Activated CD4-positive, CD25-positive, alpha-beta regulatory T cell treated with anti-CD3 and anti-CD28 coated beads, Interleukin-2, amount 50 U/mL, for 72 hours (primary cell): ENCODE measurements at regions not wholly inside any gene's neighbourhood (a gene's known extent, or its start where the extent isn't known, plus 50 kb on each side); places are given as distances from the start of the nearest gene placed in this dataset.
"Not testable (repeated sequence)": the region's sequence is repeated elsewhere in the genome, so short reads cannot be mapped to it uniquely, and the experiment has no call there.

Experiments used
- DNase-seq: peaks from one replicate; pipeline ENCODE4 v3.0.0; 2021

DNA sequence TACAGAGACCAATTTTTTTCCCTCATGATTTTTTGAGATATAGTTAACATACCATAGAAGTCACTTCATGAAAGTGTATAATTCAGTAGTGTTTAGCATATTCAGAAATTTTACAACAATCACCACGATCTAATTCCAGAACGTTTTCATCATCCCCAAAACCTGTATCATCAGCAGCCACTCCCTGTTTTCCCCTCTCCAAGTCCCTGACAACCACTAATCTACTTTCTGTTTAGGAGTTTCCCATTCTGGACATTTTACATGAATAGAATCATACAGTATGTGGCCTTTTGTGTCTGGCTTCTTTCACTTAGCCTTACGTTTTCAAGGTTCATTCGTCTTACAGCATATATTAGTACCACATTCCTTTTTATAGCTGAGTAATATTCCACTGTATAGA, 204.2 kb upstream of the PLD5 start:
- no peak for DNase-seq

DNA sequence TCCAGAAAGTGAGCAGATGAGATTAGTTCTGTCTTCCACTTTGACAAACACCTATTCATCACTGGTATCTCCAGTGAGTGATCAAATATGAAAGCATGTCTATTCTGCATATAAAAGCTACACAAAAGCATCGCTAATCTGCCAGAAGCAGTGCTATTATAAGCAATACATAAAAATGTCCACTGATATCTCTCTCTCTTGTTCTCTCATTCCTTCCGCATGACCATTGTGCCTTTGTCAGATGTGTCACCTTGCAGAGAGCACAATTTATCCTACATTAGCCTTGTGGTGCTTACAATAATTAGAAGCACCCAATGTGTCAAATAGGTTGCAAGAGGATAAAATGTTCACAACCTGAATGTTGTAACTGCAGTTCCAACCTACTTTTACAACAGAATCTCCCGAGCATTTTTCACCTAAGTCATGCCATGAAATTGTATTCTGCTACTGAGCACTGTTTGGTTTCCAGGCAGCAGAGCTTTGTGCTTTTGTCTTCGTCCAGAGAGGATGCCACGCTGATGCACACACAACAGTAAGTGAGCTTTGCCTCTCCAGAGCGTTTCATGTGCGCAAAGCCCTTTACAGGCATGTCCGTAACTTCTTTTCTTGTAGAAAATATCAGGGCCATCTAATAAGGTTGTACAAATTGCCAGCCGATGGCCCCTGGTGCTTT, 198.7 kb upstream of the PLD5 start:
- DNase-seq = no peak

- DNase-seq = no peak
Measured at GRCh38 chr1:242718967-242719366, 194.5 kb upstream of the PLD5 start.

DNA sequence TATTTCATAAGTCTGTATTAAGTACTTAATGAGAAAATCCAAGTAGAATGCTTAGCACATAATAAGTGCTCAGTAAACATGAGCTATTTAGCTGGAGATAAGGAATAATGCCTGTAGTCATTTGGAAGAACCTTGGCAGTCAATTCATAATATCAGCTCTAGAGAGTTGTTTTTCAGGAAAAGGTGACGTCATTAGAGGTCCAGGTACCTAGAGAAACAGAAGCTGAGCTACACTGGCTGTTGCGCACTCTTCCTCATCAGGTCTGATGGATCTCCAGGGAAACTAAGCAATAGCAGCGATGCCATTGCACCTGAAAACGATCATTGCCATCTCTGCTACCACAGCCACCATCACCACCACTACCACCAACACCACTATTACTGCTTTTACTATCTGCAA, 187.8 kb upstream of the PLD5 start:
- no peak for DNase-seq

GRCh38 chr1:242710847-242711246, 186.3 kb upstream of the PLD5 start:
- DNase-seq = no peak

GRCh38 chr1:242710286-242710685, 185.8 kb upstream of the PLD5 start:
- no peak for DNase-seq

DNA sequence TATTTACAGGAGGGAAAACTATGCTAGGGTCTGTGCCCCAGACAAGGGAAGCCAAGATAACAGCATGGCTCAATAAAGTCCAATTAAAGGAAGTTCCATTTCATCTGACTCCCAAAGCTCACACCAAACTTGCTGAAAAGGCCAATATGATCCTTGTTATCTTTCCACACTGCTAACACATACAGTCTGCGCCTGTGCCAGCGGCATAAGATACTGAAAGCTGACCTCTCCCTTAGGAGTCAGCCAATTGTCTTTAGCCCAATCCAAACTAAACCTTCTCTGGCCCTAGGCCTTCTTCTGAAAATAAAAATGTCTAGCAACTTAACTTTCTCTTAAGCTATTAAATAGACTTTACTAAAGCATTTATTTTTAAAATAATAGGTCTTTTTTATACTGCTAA, 179.0 kb upstream of the PLD5 start:
- DNase-seq = no peak

GRCh38 chr1:242692988-242693387, 168.5 kb upstream of the PLD5 start:
- DNase-seq = no peak

GRCh38 chr1:242691610-242691945, 167.1 kb upstream of the PLD5 start:
- no peak for DNase-seq

DNA sequence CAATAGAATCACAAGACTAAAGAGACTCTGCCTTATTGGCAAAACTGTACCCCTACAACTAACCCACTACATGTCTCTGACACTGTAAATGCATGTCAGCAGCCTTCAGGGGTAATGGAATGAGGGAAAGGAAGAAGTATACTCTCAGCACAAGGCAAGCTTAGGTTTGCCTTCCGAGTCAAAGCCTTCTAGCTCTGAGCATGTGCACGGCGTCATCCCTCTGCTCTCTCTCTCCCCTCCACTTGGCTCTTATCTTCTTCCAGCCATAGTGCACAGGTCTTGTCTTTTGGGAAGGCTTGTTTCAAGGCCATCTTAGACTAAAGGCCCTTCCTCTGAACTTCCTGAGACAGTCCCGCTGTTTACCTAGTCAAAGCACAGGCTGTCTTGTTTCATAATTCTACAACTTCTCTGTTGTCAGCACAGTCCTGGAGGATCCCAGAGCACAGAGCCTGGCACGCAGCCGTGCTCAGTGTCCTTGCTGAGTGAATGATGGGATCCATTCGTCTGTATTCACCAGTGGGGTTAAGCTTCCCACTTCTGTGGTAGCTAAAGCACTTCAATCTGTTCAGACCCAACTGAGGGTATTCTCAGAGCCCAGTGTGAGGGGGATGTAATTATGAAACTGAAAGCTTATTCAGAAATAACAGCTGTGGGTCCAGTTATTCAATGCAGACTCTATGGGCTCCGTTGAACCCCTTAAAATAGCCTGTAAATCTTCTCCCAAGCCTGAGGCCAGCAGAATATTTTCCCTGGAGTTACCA, 166.5 kb upstream of the PLD5 start:
- no peak for DNase-seq

- no peak for DNase-seq
Measured at GRCh38 chr1:242689378-242689777, 164.9 kb upstream of the PLD5 start.

DNA sequence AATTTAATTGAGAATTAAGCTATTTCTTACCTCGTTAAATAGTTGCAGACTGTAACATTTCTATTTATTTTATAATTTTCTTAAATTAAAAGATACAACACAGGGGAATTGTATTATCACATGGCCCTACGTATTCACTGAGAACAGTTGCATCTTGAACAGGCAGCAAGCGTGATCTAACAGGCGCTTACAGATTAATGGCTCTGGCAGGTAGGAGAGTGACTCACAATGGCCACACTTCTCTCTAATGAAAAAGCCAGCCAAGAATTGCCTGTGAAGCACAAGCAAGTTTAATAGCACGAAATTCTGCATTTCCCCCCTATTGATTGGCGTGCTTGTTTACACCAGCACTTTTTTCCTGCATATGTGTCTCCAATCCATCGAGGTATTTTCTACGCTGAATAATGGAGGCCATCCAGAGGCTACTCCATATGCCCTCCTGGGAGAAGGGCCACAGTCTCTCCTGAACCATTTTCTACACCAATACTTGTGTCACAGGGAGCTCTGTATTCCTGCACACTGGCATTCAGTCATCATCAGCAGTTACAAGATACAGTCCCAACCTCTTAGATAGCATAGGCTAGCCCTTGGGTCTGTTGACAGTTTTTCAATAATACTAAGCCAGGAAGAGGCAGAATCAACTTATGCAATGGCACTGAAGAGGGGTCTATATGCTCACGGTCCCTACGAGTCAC, 150.6 kb upstream of the PLD5 start:
- DNase-seq = no peak

- no peak for DNase-seq
Measured at GRCh38 chr1:242673652-242674051, 149.2 kb upstream of the PLD5 start.

DNA sequence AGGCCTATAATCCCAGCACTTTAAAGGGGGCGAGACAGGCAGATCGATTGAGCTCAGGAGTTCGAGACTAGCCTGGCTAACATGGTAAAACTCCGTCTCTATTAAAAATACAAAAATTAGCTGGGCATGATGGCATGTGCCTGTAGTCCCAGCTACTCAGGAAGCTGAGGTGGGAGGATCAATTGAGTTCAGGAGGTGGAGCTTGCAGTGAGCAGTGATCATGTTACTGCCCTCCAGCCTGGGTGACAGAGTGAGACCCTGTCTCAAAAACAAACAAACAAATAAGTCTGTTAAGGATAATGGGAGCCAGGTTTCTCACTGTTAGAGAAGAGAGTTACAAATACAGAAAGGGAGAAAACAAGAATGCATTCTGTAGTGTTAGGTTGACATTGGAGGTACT, 148.7 kb upstream of the PLD5 start:
- not testable (repeated sequence) for DNase-seq

DNA sequence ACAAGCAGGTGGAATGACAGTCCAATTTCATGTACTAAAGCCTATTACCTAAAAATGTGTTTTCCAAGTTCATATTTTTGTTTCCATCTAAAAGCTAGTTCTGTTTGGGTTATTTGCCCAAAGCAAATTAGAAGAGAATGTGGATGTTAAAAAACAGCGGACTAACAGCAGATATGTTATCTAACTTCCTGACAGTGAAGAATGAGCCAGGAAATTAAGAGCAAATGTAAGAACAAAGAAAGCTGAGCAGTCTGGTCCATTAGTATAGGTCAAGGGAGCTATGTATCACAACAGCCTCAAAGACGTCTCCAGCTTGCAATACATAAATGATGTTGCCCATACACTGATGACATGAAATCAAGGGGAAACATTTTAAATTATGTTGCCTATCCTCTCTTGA, 145.5 kb upstream of the PLD5 start:
- DNase-seq = no peak

- DNase-seq = no peak
Measured at GRCh38 chr1:242662886-242663285, 138.4 kb upstream of the PLD5 start.

DNA sequence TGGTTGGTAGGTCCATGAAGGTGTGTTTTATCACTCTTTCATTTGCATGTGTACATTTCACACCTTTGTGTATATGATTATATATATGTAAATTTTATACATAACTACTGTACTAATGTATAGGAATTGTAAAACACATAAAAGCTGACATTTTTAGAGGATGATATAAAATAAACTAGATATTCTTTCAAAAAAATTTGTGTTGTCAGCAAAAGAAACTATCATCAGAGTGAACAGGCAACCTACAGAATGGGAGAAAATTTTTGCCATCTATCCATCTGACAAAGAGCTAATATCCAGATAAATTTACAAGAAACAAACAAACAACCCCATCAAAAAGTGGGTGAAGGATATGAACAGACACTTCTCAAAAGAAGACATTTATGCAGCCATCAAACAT, 129.3 kb upstream of the PLD5 start:
- not testable (repeated sequence) for DNase-seq

GRCh38 chr1:242651817-242652216, 127.3 kb upstream of the PLD5 start:
- no peak for DNase-seq

DNA sequence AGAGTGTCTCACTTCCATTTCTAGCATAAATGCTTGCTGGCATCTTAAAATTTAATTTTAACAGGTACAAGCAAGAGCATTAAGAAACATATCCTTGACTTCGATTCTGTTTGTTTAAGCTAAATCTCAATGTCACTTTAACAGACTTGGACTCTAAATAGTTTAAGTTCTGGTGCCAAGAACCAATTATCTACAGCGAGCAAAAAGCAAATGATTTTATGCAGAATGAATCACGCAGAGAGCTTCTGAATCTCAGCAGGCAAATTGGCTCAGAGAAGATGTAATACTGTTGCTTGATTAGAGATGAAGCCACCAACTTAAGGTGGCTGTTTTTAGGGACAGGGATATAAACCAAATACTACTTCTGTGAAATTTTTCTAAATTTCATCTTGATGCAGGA, 117.0 kb upstream of the PLD5 start:
- DNase-seq = no peak

DNA sequence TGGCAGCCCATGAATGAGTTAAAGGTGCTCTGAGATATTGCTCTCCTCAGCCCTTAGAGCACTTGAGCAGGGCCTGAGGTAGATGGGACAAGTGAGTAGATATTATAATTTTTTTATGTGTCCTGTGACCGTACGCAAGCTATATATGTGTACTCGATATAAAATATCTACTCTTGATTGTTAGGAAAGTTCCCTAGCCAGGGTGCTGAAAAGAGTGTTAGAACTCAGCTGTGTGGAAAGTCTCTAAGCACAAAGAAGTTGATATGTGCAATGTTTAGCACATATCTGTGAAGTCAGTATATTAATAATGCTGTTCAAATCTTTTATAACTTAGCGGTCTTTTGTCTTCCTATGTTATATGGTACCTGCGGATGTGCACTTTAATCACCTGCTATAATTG, 114.6 kb upstream of the PLD5 start:
- DNase-seq = no peak

GRCh38 chr1:242634732-242635131, 110.2 kb upstream of the PLD5 start:
- DNase-seq = no peak

DNA sequence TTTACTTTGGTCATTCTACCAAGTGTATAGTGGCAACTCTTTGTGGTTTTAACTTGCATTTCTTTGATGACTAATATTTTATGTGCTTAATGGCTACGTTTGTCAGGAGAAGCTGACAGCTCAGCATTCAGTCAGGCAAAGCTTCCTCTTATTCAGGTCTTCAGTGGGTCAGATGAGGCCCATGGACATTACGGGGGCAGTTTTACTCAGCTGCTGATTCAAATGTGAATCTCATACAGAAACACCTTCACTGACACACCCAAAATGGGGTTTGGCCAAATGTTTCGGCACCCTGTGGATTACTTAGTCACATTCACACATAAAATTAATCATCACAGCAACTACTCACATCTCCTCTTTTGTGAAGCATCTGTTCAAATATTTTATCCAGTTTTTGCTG, 104.9 kb upstream of the PLD5 start:
- DNase-seq = no peak

DNA sequence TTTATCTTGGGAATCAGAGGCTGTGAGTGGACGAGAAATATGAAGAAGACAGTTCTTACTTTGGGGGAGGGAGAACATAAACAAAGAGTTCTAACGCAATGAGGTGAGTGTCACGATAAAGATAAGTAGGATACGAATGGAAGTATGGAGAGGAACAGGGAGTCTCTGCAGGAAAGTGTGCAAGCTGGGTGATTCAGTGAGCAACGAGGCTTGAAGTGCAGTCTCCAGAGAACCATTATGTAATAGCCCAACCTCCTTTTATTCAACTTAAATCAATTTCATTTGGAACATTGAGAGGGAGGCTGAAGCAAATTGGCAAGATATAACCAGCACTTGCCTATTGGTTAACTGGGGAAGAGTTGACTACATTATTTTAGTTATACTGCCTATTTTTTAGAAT, 99.3 kb upstream of the PLD5 start:
- DNase-seq = no peak

DNA sequence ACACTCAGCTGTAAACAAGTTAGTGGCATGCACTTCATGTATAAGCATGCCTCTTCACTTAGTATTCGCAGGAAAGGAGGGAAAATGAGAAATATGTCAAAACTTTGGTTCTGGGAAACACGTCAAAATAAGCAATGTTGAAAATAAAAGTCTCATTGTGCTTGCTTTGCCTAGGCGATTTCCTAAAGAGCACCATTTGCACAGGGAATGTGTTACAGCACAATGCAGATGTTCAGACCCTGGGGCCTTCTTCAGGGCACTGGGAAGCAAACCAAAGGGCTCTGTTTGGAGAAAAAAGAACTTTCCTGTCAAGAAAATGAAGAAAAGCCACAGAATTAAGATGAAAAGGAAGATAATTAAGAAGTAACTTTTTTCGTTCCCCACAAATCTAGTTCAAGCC, 98.6 kb upstream of the PLD5 start:
- no peak for DNase-seq
